ENCODE measurements at regions not wholly inside any gene's neighbourhood (a gene's known extent, or its start where the extent isn't known, plus 50 kb on each side); places are given as distances from the start of the nearest gene placed in this dataset.

DNA sequence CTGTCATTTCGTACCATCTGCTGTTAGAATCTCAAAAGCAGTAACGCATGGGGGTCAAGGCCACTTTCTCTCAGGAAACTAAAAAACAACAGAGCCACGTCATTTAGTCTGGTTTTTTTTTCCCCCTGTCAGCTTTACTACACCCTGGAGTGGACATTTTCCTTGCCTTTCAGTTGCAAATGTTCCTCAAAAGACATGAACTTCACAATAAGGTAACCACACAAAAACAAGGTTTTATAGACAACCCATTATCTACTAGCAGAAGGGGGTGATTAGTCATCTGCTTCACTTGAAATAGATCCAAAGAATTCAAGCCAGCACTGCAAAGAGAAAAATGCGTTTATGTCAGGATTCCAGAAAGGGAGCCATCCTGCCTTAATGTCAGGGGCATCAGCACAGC is 171.8 kb upstream of the CDIN1 start:
- DNase-seq (no peak), ATAC-seq (no peak)
- H3K9me3 Mint-ChIP-seq = no peaks in the 10 kb centered on the region
- no peak overlapping the region for H3K27ac Mint-ChIP-seq
- H3K27me3 Mint-ChIP-seq = no peaks in the 10 kb centered on the region
- H3K4me3 Mint-ChIP-seq = no peak overlapping the region
- no peaks in the 10 kb centered on the region for H3K4me1 Mint-ChIP-seq

DNA sequence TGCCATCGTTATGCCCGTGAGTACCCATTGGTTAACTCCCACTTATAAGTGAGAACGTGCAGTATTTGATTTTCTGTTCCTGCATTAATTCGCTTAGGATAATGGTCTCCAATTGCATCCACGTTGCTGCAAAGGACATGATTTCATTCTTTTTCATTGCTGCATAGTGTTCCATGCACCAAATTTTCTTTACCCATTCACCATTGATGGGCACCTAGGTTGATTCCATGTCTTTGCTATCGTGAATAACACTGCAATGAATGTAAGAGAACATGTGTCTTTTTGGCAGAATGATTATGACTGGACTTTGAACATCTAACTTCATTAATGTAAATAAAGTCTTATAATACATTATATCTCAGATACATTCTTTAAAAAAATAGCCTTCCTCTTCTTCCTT is 169.6 kb upstream of the CDIN1 start:
- no peaks in the 10 kb centered on the region for H3K9me3 Mint-ChIP-seq

GRCh38 chr15:36414670-36415069 is 164.8 kb upstream of the CDIN1 start:
- no peak for DNase-seq
- ATAC-seq = no peak
- H3K27ac Mint-ChIP-seq = no peak overlapping the region

More for the DNA sequence above, 169.6 kb upstream of the CDIN1 start:
- no peaks in the 10 kb centered on the region for H3K4me1 Mint-ChIP-seq
- no peak for ATAC-seq
- H3K4me3 Mint-ChIP-seq = no peak overlapping the region
- H3K27me3 Mint-ChIP-seq = no peaks in the 10 kb centered on the region
- no peak for DNase-seq
- no peak overlapping the region for H3K27ac Mint-ChIP-seq

GRCh38 chr15:36415643-36416042 is 163.8 kb upstream of the CDIN1 start:
- no peak for ATAC-seq

More at GRCh38 chr15:36414670-36415069, 164.8 kb upstream of the CDIN1 start:
- Mint-ChIP-seq H3K27me3 (no peaks in the 10 kb centered on the region), H3K4me1 (no peaks in the 10 kb centered on the region), H3K4me3 (no peak overlapping the region), H3K9me3 (peaks cover 0 to 5% of the 10 kb centered on the region in 2 donors)

DNA sequence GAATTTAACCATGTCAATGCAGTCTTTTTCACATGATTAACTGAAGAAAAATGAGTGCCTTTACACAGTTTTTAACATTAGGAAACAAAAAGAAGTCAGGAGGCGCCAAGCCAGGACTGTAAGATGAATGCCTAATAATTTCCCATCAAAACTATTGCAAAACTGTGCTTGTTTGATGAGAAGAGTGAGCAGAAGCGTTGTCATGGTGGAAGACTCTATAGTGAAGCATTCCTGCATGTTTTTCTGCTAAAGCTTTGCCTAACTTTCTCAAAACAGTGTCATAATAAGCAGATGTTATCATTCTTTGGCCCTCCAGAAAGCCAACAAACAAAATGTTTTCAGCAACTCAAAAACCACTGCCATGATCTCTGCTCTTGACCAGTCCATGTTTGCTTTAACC is 156.8 kb upstream of the CDIN1 start:
- no peak for ATAC-seq
- Mint-ChIP-seq H3K4me1 (no peaks in the 10 kb centered on the region), H3K9me3 (peaks cover 0 to 5% of the 10 kb centered on the region in 2 donors), H3K27me3 (no peaks in the 10 kb centered on the region), H3K4me3 (no peak overlapping the region), H3K27ac (no peak overlapping the region)
- no peak for DNase-seq

More at GRCh38 chr15:36415643-36416042, 163.8 kb upstream of the CDIN1 start:
- H3K4me3 Mint-ChIP-seq = no peak overlapping the region
- peaks cover 0 to 5% of the 10 kb centered on the region in 2 donors for H3K9me3 Mint-ChIP-seq
- DNase-seq = no peak
- H3K27me3 Mint-ChIP-seq = no peaks in the 10 kb centered on the region
- H3K4me1 Mint-ChIP-seq = no peaks in the 10 kb centered on the region
- H3K27ac Mint-ChIP-seq = no peak overlapping the region

- ATAC-seq (no peak), DNase-seq (no peak)
- no peak overlapping the region for H3K27ac Mint-ChIP-seq
- H3K4me1 Mint-ChIP-seq = no peaks in the 10 kb centered on the region
- no peak overlapping the region for H3K4me3 Mint-ChIP-seq
- no peaks in the 10 kb centered on the region for H3K27me3 Mint-ChIP-seq
- H3K9me3 Mint-ChIP-seq = no peaks in the 10 kb centered on the region
These were observed 152.7 kb upstream of the CDIN1 start for GRCh38 chr15:36426691-36427090.

GRCh38 chr15:36428102-36428845 is 151.2 kb upstream of the CDIN1 start:
- Mint-ChIP-seq H3K4me1 (no peaks in the 10 kb centered on the region), H3K4me3 (no peak overlapping the region), H3K27me3 (no peaks in the 10 kb centered on the region), H3K27ac (no peak overlapping the region), H3K9me3 (no peaks in the 10 kb centered on the region)
- ATAC-seq (no peak), DNase-seq (no peak)

DNA sequence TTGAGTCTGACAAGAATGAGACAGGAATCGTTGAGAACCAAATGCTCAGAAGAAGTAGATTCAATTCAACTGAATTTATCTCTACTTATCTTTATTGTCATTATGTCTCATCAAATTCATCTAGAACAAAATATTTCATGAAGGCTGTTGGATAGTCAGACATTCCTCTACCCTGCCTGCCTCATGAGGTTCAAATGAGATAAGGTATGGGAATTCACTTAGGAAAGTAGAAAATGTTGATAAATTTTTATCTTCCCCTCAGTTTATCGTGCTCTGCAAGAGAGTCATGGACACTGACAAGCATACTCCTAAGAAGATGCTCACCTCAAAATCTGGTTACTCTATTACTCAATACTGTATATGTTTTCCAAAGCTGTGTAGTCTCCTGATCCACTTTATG is 149.7 kb upstream of the CDIN1 start:
- H3K4me3 Mint-ChIP-seq = no peak overlapping the region
- no peak overlapping the region for H3K27ac Mint-ChIP-seq
- ATAC-seq = no peak

GRCh38 chr15:36430280-36430679 is 149.1 kb upstream of the CDIN1 start:
- H3K4me1 Mint-ChIP-seq = no peaks in the 10 kb centered on the region
- ATAC-seq (no peak), DNase-seq (no peak)
- no peak overlapping the region for H3K27ac Mint-ChIP-seq
- H3K9me3 Mint-ChIP-seq = no peaks in the 10 kb centered on the region
- no peaks in the 10 kb centered on the region for H3K27me3 Mint-ChIP-seq
- no peak overlapping the region for H3K4me3 Mint-ChIP-seq

More for the DNA sequence above, 149.7 kb upstream of the CDIN1 start:
- Mint-ChIP-seq H3K9me3 (no peaks in the 10 kb centered on the region), H3K4me1 (no peaks in the 10 kb centered on the region), H3K27me3 (no peaks in the 10 kb centered on the region)
- DNase-seq = no peak

- H3K9me3 Mint-ChIP-seq = no peaks in the 10 kb centered on the region
- no peaks in the 10 kb centered on the region for H3K27me3 Mint-ChIP-seq
- no peak for DNase-seq
These were observed 148.6 kb upstream of the CDIN1 start for GRCh38 chr15:36430726-36431265.

GRCh38 chr15:36432161-36432560 is 147.3 kb upstream of the CDIN1 start:
- Mint-ChIP-seq H3K27ac (no peak overlapping the region), H3K4me1 (no peaks in the 10 kb centered on the region), H3K9me3 (no peaks in the 10 kb centered on the region), H3K4me3 (no peak overlapping the region), H3K27me3 (no peaks in the 10 kb centered on the region)
- DNase-seq (no peak), ATAC-seq (no peak)

More at GRCh38 chr15:36430726-36431265, 148.6 kb upstream of the CDIN1 start:
- ATAC-seq = no peak
- no peak overlapping the region for H3K4me3 Mint-ChIP-seq
- H3K27ac Mint-ChIP-seq = no peak overlapping the region
- H3K4me1 Mint-ChIP-seq = no peaks in the 10 kb centered on the region

DNA sequence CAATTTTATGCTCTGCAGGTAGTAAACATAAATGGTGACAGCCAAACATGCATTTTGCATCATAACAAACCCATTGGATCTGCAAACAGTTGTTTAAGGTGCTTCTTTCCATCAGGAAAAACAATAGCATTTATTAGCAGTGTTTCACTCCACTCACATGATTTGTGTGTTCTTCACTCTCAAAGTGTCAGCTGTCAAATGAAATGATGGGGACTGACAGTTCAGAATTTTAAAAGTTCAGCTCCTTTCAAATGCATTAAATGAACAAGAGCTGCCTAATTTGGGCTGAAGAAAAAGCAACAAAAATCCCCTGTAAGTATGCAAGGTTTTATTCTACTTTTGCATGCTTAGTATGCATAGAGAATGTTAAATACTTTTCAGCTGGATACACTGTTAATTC is 145.2 kb upstream of the CDIN1 start:
- ATAC-seq (no peak), DNase-seq (no peak)
- H3K9me3 Mint-ChIP-seq = no peaks in the 10 kb centered on the region
- H3K4me3 Mint-ChIP-seq = no peak overlapping the region
- no peaks in the 10 kb centered on the region for H3K4me1 Mint-ChIP-seq
- no peak overlapping the region for H3K27ac Mint-ChIP-seq
- no peaks in the 10 kb centered on the region for H3K27me3 Mint-ChIP-seq

GRCh38 chr15:36438499-36438898 is 140.9 kb upstream of the CDIN1 start:
- Mint-ChIP-seq H3K4me1 (no peaks in the 10 kb centered on the region), H3K27me3 (no peaks in the 10 kb centered on the region), H3K27ac (no peak overlapping the region), H3K9me3 (no peaks in the 10 kb centered on the region), H3K4me3 (no peak overlapping the region)
- DNase-seq (no peak), ATAC-seq (no peak)

DNA sequence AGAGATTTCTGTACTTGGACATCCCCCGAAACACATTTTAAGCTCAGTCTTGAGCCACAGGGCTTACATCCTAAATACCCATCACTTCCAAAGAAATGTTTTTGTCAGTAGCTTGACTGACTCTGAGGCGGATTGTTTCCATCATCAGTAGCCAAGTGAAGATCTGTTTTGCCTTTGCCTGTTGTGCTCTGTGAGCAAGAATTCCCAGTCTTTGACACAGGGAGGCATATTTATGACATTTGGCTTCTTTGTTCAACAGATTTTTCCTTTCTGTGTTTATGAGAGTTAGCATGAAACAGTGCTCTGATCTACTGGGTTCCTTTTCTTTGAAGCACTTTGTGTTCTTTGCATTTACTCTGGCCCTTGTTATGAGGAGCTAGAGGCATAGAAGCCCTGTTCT is 132.1 kb upstream of the CDIN1 start:
- H3K9me3 Mint-ChIP-seq = no peaks in the 10 kb centered on the region
- no peak for ATAC-seq
- no peak overlapping the region for H3K27ac Mint-ChIP-seq
- no peak for DNase-seq
- H3K4me1 Mint-ChIP-seq = no peaks in the 10 kb centered on the region
- H3K27me3 Mint-ChIP-seq = peaks cover 15% of the 10 kb centered on the region
- H3K4me3 Mint-ChIP-seq = no peak overlapping the region

DNA sequence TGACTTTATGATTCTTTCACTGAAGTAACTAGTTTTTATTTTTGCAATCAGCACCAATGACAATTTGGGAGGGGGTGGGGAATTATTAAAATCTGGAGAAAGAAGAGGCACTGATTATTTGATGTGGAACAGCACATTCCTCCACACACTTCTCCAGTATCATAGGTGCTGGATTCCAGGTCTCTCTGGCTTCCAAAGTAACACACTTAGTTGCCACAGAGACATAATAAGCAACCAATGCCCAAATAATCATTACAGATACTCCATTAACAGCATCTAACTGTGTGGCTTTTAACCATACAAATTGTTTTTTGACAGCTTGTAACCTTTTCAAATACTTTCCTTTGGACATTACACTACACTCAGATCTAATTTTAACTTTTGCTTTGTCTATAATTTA is 131.0 kb upstream of the CDIN1 start:
- H3K4me3 Mint-ChIP-seq = no peak overlapping the region
- H3K9me3 Mint-ChIP-seq = no peaks in the 10 kb centered on the region
- peaks cover 15% of the 10 kb centered on the region for H3K27me3 Mint-ChIP-seq
- ATAC-seq = no peak
- H3K4me1 Mint-ChIP-seq = no peaks in the 10 kb centered on the region
- no peak for DNase-seq
- no peak overlapping the region for H3K27ac Mint-ChIP-seq

- no peaks in the 10 kb centered on the region for H3K4me1 Mint-ChIP-seq
- H3K4me3 Mint-ChIP-seq = no peak overlapping the region
- H3K27me3 Mint-ChIP-seq = peaks cover 15% of the 10 kb centered on the region
- no peaks in the 10 kb centered on the region for H3K9me3 Mint-ChIP-seq
- DNase-seq (no peak), ATAC-seq (no peak)
- no peak overlapping the region for H3K27ac Mint-ChIP-seq
These were observed 130.3 kb upstream of the CDIN1 start for GRCh38 chr15:36449084-36449661.
